ENCODE measurements at regions not wholly inside any gene's neighbourhood (a gene's known extent, or its start where the extent isn't known, plus 50 kb on each side); places are given as distances from the start of the nearest gene placed in this dataset.
"Not testable (repeated sequence)": the region's sequence is repeated elsewhere in the genome, so short reads cannot be mapped to it uniquely, and the experiment has no call there.

GRCh38 chr5:130397132-130397531 is 492.9 kb downstream of the CHSY3 start:
- Histone ChIP-seq H3K36me3 (no peaks in the 10 kb centered on the region), H3K4me3 (no peak overlapping the region), H3K4me1 (no peaks in the 10 kb centered on the region), H3K27ac (no peak overlapping the region), H3K27me3 (no peaks in the 10 kb centered on the region), H3K9me3 (no peaks in the 10 kb centered on the region)
- DNase-seq = no peak
- TF ChIP-seq POLR2A (IDR thresholded peaks at IDR 0.05) = no peak
- no peak for TF ChIP-seq CTCF (IDR thresholded peaks at IDR 0.05)

- H3K27me3 ChIP-seq, H3K4me3 ChIP-seq, H3K9me3 ChIP-seq, H3K27ac ChIP-seq, DNase-seq, H3K4me1 ChIP-seq, H3K36me3 ChIP-seq: not testable (repeated sequence)
Observed at GRCh38 chr5:130391727-130392264, 487.5 kb downstream of the CHSY3 start.

- Histone ChIP-seq H3K4me3 (no peak overlapping the region), H3K36me3 (no peaks in the 10 kb centered on the region), H3K27ac (no peak overlapping the region), H3K27me3 (no peaks in the 10 kb centered on the region), H3K4me1 (no peaks in the 10 kb centered on the region), H3K9me3 (no peaks in the 10 kb centered on the region)
- no peak for DNase-seq
- TF ChIP-seq POLR2A (IDR thresholded peaks at IDR 0.05) (no peak), CTCF (IDR thresholded peaks at IDR 0.05) (no peak)
Observed at GRCh38 chr5:130386155-130386554, 481.9 kb downstream of the CHSY3 start.

GRCh38 chr5:130385656-130386055 is 481.4 kb downstream of the CHSY3 start:
- Histone ChIP-seq H3K4me1 (no peaks in the 10 kb centered on the region), H3K36me3 (no peaks in the 10 kb centered on the region), H3K27me3 (no peaks in the 10 kb centered on the region), H3K27ac (no peak overlapping the region), H3K4me3 (no peak overlapping the region), H3K9me3 (no peaks in the 10 kb centered on the region)
- TF ChIP-seq CTCF (IDR thresholded peaks at IDR 0.05) (no peak), POLR2A (IDR thresholded peaks at IDR 0.05) (no peak)
- DNase-seq = no peak

- Histone ChIP-seq H3K9me3 (no peaks in the 10 kb centered on the region), H3K27me3 (no peaks in the 10 kb centered on the region), H3K4me1 (no peaks in the 10 kb centered on the region), H3K36me3 (no peaks in the 10 kb centered on the region), H3K4me3 (no peak overlapping the region), H3K27ac (no peak overlapping the region)
- DNase-seq = no peak
- TF ChIP-seq POLR2A (IDR thresholded peaks at IDR 0.05) (no peak), CTCF (IDR thresholded peaks at IDR 0.05) (no peak)
Observed at GRCh38 chr5:130365956-130366355, 461.7 kb downstream of the CHSY3 start.

GRCh38 chr5:130350131-130350530 is 445.9 kb downstream of the CHSY3 start:
- TF ChIP-seq POLR2A (IDR thresholded peaks at IDR 0.05) (no peak), CTCF (IDR thresholded peaks at IDR 0.05) (no peak)
- Histone ChIP-seq H3K36me3 (no peaks in the 10 kb centered on the region), H3K9me3 (no peaks in the 10 kb centered on the region), H3K27me3 (no peaks in the 10 kb centered on the region), H3K27ac (no peak overlapping the region), H3K4me3 (no peak overlapping the region), H3K4me1 (no peaks in the 10 kb centered on the region)
- no peak for DNase-seq
